GM18507 (cell line): ENCODE measurements at regions not wholly inside any gene's neighbourhood (a gene's known extent, or its start where the extent isn't known, plus 50 kb on each side); places are given as distances from the start of the nearest gene placed in this dataset.

Experiments
- DNase-seq: peaks from one replicate; pipeline ENCODE4 v3.0.0; 2011; ENCODE audit warnings: low read depth; ENCODE audit not compliant: insufficient read length; ENCODE audit errors: extremely low spot score
- FAIRE-seq: peaks from 2 replicates; lab custom pipeline; 2011; peaks lifted over from hg19 to GRCh38; lab: Jason Lieb, UNC

DNA sequence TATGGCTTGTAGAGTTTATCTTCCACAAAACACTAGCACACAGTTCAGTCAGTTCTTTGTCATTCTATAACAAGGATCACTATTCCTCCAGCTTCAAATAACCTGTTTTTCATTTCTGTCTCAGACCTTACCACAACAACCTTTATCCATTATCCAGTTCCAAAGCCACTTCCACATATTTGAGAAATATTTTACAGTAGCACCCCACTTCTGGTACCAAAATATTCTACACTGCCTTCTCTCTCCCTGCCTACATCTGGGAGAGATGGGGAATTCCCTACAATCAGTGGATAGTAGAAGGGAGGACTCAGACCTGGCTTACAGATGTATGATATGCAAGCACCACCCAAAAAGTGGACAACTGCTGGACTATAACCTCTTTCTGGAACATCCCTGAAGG, 651.4 kb downstream of the ADGRL2 start:
- FAIRE-seq (no peak), DNase-seq (no peak)

DNA sequence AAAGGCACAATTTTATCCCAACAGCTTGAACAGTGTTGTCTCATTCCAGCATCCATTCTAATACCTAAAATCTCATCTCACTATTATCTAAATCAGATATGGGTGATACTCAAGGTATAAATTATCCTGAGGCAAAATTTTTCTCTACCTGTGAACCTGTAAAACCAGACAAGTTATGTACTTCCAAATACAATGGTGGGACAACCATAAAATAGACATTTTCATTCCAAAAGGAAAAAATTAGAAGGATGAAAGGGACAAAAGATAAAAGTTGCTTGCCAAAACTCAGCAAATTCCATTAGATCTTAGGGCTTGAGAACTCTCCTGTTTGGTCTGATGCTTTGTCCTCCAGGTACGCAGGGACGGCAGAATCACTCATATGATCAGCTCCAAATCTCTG, 650.5 kb downstream of the ADGRL2 start:
- no peak for FAIRE-seq

DNA sequence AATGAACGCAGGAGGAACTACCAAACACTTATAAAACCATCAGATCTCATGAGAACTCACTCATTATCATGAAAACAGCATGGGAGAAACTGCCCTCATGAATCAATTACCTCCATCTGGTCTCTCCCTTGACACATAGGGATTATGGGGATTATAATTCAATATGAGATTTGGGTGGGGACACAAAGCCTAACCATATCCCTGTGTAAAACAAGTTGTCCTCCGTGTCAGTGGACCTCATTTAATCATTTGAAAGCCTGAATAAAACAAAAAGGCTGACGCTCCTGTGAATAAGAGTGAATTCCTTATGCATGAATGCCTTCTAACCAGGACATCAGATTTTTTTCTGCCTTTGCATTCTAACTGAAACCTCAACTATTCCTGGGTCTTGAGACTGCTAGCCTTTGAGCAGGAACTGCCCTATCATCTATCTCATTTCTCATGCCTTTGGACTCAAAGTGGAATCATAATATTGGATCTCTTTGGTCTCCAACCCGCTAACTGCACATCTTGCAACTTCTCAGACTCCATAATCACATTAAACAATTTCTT, 648.8 kb downstream of the ADGRL2 start:
- no peak for DNase-seq
- FAIRE-seq: no peak

More for the DNA sequence above, 650.5 kb downstream of the ADGRL2 start:
- DNase-seq: no peak

DNA sequence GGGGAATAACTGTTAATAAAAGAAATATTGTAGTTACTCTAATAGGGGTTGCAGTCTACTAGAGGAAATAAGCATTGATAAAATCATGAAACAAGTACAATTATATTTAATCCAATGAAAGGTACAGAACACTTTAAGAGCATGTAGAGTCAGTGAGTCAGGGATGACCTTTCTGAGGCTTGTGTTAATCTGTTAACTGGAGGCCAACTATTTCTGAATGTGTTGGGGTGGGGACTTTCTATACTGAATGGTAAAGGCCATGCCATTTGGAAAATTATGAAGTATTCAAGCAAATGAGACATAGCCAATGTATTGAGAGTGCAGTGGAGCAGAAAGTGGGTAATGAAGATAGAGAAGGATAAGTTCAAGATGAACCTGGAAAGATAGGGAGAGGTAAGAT, 646.2 kb downstream of the ADGRL2 start:
- DNase-seq (no peak), FAIRE-seq (no peak)

DNA sequence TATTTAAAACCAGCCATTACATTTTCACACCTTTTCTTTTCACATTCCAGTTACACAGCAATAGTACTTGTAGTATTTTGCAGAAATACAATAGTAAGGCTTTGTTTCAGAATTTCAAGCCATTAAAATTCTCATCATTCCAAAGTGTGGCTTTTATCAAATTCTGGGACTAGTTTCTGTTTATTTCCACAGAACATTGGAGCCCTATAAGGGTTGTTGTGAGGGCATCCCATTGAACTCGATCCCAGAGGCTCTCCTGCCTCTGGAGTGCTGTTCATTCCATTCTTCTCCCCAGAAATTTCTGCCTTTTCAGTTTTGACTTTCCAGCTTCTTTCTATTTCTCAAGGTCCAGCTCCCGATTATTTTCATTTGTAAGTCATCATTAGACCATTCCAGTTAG, 645.5 kb downstream of the ADGRL2 start:
- DNase-seq: no peak
- FAIRE-seq: no peak

DNA sequence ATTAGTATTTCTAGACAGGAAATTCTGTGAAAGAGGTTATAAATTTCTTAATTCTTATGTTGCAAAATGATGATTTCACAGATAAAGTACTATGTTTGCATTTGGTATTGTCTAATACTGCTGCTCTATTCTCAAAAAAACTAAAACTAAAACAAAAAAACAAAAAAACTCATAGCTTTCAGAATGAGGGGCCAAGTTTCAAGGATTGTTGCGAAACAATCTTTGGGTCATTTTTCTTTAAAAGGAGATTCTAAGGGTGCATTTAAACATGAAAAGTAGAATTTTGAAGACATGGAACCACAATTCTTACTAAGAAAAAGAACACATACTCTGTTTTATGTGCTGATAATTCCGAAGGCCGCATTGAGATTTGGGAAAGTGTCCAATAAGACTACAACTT, 645.1 kb downstream of the ADGRL2 start:
- FAIRE-seq (no peak), DNase-seq (no peak)

DNA sequence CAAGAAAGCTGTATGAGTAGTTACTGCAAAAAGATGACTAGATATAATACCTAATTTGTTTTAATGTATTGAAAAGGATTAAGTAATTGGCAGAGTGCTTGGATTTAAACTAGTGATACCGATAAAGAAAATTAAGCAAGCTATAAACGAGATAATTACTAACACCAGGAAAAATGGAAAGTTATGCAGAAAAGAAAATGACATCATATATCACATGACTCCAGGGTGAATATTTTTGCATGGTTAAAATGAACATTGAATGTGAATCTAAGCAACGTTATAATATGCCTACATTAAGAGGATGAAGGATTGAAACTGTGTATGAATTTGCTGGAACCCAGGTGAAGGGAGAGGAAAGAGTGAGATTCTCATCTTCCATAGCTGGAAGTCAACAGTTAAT, 644.4 kb downstream of the ADGRL2 start:
- FAIRE-seq (no peak), DNase-seq (no peak)

DNA sequence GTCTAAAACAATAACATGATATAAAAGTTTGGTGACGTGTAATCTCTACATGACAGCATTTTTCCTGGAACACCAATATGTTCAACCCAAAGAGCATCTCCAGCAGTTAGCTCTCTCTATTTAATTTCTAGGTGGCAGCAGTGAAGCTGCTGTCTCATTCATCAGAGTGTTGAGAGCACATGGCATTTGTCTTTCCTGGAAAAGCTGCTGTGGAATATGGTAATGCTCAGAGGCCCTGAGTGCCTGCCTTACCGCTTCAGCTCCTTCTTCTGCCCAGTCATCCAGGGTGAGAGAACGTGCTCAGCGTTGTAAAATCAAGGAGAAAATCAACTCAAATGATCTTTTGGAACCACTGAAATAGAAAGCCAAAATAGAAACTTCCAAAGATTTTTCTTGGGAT, 640.7 kb downstream of the ADGRL2 start:
- no peak for DNase-seq
- FAIRE-seq: no peak

DNA sequence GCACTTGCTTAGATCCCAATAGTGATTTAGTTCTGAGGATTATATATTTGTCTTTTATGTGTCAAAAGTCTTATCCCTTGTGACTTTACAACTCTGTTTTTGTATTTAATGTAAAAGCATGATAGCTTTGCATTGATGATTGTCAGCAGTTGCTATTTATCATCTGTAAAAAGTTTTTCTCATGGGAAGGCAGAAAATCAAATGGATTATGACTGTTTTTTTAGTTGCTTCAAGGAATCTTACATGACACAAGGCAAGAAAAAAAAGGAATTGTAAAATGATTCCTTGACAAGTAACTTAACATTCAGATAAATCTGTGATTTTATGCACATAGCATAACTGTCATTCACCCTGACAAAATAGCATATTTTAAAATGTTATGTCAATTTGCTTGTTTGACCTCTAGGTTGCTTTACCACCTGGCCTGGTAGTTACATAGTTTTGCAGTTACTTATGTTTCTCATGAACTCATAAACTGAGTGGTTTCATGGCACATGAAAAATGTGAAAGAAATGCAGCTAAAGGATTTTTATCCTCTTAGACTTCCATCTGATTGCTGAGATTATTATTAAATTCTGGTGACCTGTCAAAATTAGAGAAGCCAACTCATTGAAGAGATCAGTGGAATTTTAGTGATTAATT, 622.6 kb downstream of the ADGRL2 start:
- FAIRE-seq: no peak

DNA sequence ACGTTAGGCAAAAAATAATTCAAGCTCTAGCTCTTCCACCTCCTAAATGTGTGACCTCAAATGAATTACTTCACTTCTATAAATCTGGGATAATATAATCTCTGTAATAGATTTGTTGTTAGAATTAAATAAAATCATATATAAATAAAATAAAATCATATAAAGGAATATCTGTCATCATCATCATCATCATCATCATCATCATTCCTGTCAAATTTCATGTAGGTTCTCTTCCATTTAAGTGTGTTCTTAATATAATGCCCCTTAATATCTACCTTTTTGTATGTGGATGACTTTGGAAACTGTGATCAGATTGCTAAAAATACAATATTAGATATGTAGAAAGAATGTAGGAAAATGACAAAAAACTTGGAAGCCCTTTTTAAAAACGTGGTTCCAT, 621.0 kb downstream of the ADGRL2 start:
- DNase-seq: no peak
- no peak for FAIRE-seq

More for the DNA sequence above, 622.6 kb downstream of the ADGRL2 start:
- no peak for DNase-seq

DNA sequence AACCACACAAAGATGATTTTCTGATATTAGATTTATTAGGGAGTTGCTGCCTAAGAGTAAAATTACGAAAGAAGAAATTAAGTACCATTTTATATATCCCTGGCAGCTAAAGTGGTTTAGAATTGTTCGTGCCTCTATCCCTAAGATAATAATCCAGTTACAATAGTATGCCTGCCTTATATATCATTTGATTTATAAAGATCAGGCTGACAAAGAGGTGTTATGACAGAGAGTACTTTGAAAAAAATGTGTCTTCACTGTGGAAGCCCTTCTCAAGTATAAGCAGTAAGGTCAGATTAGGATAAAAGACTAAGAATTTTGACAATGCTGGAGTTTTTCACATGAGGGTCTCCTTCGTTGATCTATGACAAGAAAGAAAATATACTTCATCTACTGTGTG, 619.9 kb downstream of the ADGRL2 start:
- FAIRE-seq: no peak
- no peak for DNase-seq

DNA sequence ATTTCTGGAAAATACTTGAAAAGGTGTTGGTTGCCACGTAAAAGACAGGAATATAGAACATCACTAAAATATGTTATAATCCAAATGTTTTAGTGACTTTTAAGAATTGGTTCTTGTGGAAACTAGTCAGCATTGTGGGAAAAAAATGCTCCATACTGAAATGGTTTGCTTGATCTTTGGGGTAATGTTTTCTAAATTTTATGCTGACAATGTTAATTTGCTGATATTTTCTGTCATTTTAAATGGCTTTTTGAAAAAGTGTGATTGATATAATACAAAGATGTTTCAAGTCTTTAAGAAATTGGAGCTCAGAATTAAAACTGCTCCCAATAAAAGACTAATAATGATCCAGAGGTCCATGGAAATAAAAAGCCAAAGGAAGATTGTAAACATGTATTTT, 610.9 kb downstream of the ADGRL2 start:
- DNase-seq (no peak), FAIRE-seq (no peak)

DNA sequence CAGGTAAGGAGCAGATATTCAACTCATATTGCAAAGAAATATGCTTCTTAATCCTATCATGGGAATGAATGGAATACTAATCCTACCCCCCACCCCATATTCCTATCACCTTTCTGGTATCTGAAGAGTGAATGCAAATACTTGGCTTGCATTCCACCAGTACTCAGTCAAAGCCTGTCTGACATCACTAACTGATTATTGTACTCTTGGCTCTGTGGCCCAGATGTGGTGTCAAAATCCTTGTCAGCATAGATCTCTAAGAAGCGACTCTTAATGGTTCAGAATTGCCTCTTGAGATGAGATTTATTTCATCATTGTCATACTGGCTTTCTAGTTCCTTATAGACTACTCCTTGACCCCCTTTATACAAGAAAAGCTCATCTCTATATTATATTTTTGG, 604.6 kb downstream of the ADGRL2 start:
- DNase-seq: no peak
- FAIRE-seq: no peak

DNA sequence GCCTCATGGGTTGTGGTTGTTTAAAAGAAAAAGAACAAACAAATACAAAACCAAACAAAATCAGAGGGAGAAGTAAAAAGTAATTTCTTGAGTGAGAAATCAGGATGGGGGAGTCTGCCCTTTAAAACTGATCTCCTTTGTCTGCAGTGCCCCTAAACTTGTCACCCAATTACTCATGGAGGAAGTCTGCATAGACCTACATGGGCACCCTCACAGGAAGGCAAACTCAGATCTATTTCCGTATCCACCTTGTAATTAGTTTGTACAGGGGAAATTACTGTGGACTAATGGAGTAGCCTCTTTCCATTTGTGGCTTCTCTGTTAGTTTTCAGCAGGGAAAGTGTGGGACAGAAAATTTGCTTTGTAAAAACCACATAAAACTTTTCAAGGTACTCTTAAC, 600.4 kb downstream of the ADGRL2 start:
- DNase-seq (no peak), FAIRE-seq (no peak)

DNA sequence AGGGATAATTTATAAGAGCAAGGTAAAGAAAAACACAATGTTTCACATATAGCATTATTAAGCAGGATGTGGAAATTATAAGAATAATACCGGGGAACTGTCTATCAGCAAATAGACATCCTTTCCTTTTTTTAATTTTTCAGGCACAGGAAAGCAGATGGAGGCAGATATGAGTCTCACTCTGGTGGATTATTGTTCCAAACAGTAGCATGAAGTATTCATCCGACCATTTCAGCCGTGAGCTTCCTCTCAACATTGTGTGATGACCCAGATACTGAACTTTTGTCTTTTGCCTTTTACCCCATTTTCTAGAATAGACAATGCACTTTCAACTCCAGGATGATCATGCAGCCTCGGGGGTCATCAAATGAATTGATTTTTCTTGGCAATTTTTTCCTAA, 599.8 kb downstream of the ADGRL2 start:
- DNase-seq: no peak
- FAIRE-seq: no peak

DNA sequence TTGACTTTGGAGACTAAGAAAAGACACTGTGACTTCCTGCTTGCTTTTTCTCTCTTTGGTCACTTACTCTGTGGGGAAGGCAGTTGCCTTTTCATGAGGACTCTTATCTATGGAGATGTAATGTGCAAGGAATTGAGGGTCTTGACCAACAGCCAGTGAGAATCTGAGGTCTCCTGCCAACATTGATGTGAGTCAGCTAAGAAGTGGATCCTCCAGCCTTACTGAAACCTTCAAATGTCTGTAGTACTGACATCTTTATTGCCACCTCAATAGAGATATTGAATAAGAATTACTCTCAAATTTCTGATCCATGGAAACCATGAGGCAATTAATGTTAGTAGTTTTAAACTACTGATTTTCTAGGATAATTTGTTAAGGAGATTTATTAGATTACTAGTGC, 598.4 kb downstream of the ADGRL2 start:
- no peak for FAIRE-seq
- DNase-seq: no peak

DNA sequence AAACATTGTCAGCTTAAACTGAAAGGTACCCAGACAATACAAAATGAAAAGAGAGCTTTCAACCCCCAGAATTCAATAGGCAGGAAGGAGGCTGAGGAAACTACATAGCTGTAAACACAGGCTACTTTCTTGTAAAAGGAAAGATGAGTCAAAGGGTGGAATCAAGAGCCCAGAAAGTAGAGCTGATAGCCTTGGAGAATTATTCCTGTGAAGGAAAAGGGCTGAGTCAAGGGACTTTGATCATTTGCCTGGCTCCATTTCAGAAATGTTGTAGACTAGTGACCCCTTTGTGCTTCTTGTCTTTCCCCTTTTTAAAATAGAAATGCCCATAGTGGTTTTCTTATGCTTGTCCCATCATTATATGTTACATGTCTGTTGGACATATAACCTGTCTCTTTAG, 597.6 kb downstream of the ADGRL2 start:
- DNase-seq (no peak), FAIRE-seq (no peak)

DNA sequence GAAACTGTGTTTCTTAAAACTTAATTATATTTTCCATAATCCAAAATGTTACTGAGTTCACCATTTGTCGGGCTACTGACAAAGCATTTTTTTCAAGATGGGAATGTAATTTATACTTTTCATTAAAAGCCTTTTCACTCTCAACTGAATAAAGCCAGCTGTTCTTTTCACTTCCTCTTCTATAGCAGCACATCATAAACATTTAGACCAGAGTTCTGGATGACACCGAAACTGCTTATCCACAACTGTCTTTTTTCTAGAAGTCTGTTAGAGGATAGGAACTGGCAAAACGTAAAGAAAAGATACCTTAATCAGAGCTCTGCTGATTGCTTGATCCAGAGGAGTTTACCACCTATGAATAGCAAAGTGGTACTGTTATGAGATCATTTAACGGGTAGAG, 594.7 kb downstream of the ADGRL2 start:
- FAIRE-seq: no peak

DNA sequence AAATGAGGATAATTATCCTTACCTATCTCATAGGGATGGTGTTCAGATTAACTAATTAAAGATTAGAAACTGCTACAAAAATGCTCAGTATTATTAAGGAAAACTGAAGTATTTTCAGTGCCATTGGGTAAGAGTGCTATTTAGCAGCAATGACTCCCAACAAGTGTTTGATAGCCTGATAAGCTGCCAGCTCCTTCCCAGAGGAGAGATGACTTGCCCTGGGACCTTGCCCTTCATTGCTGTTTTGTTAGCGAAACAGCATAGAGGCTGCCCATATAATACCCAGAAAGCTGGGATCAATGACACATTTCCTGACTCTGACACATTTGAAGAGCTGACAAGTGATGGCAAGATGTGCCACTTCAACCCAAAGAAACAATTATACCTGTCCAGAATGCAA, 592.2 kb downstream of the ADGRL2 start:
- FAIRE-seq (no peak), DNase-seq (no peak)

More for the DNA sequence above, 594.7 kb downstream of the ADGRL2 start:
- DNase-seq: no peak

DNA sequence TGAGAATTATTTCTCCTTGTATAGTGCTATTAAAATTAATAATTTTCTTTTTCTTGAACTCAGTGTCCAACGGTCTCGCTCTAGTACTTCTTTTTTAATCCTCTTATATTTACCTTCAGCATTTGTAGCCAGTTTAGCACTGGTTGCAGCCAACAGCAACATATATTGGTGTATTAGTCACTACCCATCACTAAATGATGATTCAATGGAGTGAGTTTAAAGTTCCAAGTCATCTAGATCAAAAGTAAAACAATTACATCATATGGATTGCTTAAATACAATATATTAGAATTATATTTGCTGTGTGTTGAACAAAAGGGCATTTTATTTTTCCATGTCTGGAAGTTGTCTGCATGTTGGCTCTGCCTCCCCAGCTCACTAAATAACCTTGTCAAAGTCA, 591.8 kb downstream of the ADGRL2 start:
- DNase-seq (no peak), FAIRE-seq (no peak)

DNA sequence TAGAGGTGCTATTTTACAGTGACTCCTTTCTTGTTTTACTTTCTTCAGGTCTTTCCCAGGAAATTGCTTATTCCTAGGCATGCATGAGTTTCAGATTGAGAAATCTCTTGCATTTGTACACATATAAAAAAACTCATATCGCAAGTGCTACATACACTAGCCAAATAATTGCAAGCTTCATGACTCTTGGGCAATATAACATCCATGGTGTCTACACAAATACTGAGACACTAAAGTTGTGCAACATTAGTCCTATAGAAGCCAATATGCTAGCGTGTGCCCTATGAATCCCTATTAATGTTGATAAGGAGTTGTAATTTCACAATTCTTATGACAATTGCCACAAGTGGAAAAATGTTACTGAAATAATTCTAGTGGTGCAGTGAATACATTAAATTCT, 591.0 kb downstream of the ADGRL2 start:
- FAIRE-seq (no peak), DNase-seq (no peak)

DNA sequence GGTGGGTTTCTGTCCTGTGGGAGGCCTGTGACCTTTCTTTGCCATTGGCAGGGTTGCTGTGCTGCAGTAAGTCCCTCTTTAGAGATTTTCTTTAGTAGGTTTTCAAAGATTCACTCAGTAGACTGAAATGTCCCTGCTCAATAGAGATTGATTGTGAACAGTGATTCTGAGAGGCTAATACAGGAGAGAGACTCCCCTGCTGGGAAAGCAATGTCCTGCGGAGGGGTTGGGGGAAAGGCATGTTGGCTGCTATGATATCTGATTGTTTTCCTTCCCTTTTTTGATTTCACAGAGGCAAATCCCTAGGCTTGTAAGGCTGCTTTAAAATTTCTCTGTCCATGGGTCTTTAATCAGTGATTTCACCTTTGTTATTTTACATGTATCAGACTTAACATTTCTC, 589.9 kb downstream of the ADGRL2 start:
- no peak for DNase-seq
- FAIRE-seq: no peak
